Frontal cortex (tissue), 3 donors: ENCODE measurements at regions not wholly inside any gene's neighbourhood (a gene's known extent, or its start where the extent isn't known, plus 50 kb on each side); places are given as distances from the start of the nearest gene placed in this dataset.
A peak's percentile ranks its signal among the peaks of the same experiment; 100 is the strongest.
"Not testable (repeated sequence)": the region's sequence is repeated elsewhere in the genome, so short reads cannot be mapped to it uniquely, and the experiment has no call there.

Source experiments
- DNase-seq, 2 donors: peaks; one replicate each; pipeline ENCODE4 v3.0.0; 2012; ENCODE audit warnings: low spot score in 2 of 2
- FAIRE-seq: peaks from 2 replicates; lab custom pipeline; 2012; peaks lifted over from hg19 to GRCh38; lab: Jason Lieb, UNC
- donor health status: control.
- donor health status: control.
- donor health status: control.

DNA sequence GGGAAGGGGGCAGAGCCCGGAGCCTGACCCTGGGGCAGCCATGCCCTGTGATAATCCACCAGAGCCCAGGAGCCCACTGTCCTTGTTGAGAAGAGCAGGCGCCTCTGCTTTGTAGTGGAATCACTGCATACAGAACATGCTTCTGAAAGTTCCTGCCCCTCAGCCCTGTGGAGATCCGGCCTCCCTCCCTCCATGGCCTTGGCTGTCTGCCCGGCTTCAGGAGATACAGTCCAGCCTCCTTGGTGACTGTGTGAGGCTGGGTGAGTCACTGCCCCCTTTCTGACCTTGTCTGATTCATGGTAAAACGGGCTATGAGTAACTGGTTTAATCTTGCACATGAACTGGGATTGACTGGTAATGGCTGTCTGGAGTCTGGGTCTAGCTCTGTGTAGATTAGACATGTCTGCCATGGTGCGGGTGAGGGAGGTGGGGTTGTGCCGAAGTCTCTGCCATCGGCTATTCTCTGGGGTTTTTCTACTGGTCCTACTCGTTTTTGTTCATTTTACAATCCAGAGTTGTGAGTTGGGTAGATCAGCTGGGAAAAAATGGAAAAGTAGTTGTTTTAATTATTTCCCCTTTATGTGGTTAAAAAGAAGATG lies 141.2 kb downstream of the NPIPB11 start:
- not testable (repeated sequence) for FAIRE-seq
- DNase-seq, result peak in 1 of 2 donors; percentile 43

DNA sequence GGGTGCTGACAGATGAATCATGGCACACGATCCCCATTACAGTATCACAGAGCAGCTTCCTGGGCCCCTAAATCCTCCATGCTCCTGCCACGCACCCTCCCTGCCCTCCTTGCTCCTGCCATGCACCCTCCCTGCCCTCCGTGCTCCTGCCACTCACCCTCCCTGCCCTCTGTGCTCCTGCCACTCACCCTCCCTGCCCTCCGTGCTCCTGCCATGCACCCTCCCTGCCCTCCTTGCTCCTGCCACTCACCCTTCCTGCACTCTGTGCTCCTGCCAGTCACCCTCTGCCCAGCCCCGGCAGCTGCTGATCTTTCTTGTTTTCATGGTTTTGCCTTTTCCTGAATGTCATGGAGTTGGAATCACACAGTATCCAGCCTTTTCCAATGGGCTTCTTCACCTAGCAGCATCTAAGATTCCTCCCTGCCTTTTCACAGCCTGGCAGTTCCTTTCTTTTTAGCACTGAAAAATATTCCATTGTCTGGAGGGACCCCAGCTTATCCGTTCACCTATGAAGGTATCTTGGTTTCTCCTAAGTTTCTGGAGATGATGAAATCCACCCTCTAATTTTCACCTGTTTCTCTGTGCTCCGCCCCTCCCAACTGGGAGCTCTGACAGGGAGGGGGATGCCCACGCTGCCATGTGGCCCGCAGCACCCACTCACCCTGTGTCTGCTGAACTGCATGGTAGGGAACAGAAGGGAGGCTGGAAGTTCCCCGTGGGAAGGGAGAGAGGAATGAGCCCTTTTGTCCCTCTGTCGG lies 142.3 kb downstream of the NPIPB11 start:
- not testable (repeated sequence) for DNase-seq, FAIRE-seq

DNA sequence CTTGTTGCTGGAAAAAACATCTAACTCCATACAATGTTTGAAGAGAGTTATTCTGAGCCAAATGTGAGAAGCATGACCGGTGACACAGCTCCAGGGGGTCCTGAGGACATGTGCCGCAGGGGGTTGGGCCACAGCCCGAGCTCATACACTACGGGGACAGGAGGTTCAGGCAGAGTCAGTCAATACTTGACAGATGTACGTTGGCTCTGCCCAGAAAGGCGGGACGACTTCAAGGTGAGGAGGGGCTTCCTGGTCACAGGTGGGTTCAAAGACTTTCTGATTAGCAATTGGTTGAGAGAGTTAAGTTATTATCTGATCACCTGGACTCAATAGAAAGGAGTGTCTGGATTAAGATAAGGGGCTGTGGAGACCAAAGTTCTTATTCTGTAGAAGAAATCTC lies 143.8 kb downstream of the NPIPB11 start:
- not testable (repeated sequence) for FAIRE-seq, DNase-seq

DNA sequence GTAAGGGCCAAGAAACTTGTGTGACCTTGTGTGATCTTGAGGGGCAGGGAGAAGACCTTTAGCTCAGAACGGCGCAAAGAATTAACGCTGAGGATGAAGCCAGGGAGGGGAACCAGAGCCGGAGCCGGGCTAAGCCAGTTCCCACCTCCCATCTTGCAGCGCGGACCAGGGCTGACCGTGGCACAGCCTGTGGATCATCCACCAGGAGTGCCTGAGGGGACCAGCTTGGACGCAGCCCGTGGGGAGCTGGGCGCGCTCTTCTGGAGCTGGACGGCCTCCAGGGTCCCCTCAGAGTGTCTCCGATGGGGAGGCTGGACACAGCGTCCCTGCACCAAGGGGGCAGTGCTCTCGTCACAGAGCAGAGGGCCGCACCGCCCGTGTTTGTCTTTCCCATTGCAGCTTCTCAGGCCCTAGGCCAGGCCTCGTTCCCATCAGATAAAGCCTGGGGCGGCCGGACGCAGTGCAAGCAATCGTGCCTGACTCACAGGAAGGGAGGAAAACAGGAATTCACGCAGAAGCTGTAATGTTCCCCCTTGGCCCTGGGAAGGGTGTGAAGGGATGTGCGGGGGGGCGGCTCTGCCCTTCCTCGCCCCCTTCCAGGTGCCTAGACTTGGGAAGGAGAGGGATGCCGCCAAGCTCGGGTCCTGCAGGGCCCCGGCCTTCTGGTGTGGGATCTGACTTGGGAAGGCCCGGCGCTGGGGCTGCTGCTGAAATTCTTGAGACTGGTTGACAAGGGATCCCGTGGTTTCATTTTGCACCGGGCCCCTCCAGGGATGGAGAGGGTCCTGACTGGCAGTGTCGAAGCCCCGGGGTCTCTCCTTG lies 144.9 kb downstream of the NPIPB11 start:
- not testable (repeated sequence) for FAIRE-seq, DNase-seq

DNA sequence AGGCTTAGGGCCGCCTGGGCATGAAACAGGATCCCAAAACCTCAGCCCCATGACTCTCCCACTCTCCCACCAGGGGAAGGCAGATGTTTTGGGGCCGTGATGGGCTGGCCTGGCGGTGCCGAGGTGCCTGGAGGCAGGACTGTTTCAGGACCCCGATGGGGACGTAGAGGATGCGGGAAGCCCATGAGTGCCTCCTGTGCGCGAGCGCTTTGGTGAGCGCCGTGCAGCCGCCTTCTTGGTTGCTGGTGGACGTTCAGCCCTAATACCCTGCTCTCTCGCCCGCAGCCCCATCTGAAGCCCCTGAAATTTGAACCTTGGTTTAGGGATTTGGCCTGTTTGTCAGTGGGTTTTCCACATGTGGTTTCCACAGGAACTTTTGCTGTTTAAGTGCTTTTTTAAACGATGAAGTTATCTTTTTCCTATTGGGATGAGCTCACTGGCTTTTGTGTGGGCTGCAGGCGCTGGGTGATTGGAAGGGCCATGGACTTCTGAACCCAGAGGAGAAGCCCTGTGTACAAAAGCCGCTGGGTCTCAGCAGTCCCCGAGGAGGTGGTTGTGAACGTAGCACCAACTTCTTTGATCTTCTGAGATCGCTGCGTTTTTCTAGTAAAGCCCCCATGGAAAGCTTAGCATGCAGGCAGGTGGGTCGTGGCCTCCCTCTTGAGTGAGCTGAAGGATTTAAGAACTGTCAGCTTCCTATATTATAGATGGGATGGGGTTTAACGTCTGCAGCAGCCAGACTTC lies 145.7 kb downstream of the NPIPB11 start:
- FAIRE-seq, DNase-seq: not testable (repeated sequence)

DNA sequence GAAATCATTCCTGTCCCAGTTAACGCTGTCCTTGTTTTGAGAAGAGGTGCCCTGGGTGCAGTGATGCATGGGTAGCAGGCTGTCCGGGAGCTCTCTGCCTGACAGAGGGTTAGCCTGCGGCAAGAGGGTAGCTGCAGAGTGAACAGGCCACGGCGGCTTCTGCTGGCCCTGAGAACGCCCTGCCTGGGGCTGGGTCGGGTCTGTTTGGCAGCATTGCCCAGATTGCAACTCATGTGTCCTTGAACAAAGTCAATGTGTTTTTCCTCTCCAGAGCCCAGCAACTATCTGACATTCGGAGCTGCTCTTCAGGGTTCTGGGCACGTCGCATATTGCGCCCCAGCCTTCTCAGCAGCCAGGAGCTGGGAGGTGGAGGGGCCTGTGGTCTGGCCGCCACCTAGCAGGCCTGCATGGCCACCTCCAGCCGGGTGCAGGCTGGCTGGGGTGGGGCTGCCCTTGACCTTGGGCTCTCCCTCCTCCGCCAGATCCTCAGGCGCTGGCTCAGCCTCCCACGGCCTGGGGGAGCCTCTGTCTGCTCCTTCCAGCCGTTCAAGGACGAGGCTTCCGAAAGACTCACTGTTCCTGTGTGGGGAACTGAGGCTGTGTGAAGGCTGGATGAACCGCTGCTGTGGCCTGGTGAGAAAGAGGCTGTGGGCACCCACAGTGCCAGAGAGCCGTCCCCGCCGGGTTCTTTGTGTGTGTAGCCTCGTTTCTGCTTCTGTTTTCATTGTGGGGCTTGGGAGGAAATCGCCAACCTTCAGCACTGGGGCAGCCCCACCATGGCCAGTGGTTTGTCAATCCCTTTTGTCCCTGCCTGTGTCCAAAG lies 146.7 kb downstream of the NPIPB11 start:
- not testable (repeated sequence) for DNase-seq, FAIRE-seq

DNA sequence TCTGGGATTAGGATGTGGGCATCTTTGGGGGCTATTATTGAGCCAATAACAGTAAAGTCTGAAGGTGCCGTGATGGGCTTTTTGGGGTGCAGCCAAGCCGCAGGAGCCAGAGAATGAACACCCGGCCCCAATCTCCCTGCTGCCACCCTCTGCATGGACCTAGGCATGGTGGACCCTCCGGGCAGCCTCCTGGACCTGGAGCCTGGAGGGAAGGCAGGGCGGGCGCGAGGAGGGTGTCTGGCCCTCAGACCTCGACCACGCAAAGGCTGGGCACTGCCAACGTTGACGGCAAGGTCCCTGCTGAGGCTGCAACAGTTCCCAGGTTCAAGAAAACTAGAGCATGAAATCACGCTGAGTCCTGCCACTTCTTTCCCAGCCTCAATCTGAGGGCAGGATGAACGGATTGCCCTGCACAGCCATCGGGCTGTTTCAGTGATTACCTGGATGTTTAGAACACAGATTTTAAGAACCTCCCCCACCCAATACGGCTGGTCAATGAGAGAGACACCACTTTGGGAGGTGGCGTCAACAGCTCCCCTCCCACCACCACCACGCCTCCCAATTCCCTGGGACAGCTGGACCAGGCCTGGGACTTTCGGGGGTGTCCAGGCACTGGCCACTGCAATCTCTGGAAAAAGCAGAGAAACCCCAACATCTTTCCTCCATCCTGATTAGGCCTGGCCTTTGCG lies 147.4 kb downstream of the NPIPB11 start:
- FAIRE-seq, DNase-seq: not testable (repeated sequence)

DNA sequence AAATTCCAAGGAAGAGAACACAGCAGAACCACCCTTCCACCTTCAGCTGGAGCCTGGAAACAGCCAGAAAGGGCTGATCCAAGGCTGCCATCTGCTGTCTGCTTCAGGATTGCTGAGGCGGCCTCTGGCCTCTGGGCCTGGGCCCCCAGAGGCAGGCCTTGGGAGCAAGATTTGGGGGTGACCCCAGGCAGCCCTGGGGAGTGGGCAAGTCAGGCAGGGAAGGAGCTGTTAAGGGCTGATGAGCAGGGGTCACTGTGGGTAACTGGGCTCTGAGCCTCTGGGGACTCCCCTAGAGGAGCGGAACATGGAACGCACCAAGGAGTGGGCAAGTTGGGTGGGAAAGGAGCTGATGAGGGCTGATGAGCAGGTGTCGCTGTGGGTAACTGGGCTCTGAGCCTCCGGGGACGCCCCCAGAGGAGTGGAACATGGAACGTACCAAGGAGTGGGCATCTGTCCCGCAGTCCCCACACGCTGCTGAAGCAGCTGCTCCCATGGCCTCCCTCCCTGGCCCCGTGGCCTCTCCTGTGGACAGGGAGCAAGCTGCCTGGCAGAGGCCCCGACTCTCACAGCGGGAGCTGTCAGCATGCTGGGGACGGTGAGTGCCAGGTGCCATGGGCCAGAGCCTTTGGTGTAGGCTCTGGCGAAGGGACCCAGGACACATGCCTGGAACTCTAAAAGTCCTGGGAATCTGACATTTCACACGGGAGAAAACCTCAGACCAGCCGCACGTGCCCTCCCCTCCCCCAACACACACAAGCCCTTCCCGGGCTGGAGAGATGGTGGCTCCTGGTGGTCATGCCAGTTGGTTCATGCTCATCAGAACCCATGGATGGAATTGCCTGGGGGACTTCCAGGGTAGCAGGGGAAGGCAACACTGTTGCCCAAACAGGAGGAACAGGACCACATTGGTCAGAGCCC lies 148.8 kb downstream of the NPIPB11 start:
- not testable (repeated sequence) for FAIRE-seq, DNase-seq

DNA sequence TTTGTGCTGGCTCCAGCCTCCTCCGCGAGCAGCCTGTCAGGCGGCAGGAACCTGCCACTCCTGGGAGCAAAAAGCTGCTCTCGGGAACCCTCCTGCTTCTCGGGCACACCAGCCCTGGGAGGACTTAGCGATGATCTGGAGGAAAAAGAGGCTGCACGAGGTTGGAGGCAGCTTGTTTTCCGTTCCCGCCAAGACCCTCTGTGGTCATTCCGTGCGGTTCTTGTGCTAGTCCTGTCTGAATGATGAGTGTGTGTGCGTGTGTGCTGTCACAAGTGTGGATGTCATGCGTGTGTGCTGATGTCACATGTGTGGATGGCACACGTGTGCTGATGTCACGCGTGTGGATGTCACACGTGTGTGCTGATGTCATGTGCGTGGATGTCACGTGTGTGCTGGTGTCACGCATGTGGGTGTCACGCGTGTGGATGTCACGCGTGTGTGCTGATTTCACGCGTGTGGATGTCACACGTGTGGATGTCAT lies 150.0 kb downstream of the NPIPB11 start:
- DNase-seq, result no peak
- no peak for FAIRE-seq

DNA sequence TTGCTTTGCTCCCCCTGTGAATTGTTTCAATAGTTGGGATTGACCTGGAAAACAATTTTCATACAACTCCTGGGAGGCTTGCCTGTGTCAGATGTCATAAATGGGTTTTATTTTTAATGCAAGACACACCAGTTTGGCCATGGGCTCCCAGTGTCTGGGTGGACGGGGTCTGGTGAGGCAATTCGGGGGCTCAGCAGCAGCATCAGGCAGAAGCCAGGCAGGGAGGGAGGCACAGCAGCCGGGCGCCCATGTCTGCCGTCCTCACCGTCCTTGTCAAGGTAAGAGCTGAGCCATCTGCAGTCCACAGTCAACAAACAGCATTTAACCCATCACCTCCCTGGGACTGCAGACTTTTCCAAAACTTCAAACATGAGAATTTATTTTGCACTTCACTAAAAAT lies 150.6 kb downstream of the NPIPB11 start:
- not testable (repeated sequence) for FAIRE-seq, DNase-seq

DNA sequence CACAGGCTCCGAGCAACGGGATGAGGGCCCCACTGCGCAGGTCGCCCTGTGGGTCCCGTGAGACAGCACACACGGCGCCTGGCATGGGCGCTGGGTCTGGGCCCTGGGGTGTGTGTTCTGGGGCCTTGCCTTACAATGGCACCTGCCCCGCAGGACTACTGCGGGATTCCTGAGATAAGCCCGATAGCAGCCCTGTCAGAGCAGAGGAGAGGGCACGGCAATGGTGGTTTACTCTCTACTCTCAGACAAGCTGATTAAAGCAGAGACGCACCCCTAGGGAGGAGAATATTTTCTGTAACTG lies 151.1 kb downstream of the NPIPB11 start:
- FAIRE-seq, DNase-seq: not testable (repeated sequence)

DNA sequence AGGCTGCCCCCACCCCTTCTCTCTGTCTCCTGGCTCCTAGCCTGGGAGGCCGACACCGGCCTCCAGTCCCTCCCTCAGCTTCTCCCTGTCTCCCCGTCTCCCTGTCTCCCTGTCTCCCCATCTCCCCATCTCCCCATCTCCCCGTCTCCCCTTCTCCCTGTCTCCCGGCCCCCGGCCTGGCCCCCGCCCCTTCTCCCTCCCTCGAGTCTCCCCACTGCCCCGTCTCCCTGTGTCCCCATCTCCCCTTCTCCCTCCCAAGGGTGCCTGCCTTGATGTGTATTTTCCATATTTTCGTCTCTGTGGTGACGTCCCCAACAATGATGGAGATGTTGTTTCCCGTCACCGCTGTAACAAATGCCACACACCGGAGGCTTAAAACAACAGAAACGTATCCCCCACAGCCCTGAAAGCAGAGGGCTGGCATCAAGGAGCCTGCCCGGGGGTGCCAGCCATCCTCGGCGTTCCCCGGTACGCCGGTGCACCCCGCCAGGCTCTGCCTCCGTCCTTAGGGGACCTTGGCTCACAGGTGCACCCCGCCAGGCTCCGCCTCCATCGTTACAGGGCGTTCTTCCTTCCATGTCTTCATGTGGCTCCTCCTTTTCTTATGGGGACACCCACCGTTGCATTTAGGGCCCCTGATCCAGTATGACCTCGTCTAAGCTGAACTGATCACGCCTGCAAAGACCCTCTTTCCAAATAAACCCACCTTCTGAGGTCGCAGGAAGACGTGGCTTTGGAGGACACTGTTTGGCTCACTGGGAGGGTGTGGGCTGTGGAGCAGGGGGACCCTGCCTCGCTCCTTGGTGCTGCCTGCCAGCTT lies 151.6 kb downstream of the NPIPB11 start:
- FAIRE-seq, result no peak
- DNase-seq, result no peak

DNA sequence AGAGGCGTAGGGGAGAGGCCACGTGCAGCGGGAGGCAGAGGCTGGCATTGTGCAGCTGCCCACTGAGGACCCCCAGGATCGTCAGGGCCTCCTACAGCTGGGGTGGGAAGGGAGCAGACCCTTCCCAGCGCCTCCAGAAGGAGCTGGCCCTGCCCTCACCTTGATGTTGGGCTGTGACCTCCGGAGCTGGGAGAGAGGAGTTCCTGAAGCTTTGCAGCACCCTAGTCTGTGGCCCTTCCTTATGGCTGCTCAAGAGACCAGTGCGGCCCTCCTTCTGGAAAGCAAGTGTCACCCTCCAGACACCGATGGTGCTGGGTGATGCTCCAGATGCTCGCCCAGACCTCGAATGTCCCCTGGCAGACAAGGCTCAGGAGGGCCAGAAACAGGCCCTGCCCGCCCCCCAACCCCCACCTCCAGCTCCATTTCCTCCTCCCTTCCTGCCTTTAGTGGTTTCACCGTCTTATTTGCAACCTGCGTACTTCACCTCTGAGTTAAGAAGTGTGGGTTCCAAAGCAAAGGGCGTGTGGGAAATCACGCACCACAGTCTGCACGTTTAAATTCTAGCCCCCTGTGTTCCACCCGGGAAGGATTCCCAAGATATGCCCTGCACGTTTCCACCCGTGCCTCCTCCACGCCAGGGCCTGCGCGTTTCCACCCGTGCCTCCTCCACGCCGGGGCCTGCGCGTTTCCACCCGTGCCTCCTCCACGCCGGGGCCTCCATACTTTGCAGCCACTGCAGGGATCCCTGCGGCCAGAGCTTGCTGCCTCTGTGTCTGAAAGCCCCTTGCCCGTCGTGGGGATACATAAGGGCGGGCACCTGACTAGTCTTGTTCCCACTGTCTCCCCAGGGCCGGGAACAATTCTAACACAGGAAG lies 152.6 kb downstream of the NPIPB11 start:
- DNase-seq, FAIRE-seq: not testable (repeated sequence)

DNA sequence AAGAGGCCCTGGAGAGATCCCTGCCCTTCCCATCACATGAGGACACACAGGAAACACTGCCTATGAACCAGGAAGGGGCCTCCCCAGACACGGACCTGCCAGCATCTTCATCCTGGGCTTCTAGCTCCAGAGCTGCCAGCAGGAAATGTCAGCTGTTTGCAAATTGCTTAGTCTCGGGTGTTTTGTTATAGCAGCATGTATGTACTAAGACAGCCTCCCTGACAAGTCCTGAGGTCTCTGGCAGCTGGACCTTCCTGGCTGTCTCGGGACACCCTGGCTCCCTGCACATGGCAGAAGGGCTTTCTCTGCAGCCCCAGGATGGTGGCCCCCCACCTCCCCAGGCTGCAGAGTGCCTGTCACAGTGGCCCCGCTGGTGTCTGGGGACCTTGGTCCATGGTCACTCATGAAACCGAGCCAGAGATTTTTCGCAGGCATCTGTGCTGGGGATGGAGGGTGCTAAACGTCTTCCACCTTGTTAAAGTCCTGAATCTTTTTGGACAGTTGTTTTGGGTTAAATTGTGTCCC lies 153.4 kb downstream of the NPIPB11 start:
- not testable (repeated sequence) for DNase-seq, FAIRE-seq

DNA sequence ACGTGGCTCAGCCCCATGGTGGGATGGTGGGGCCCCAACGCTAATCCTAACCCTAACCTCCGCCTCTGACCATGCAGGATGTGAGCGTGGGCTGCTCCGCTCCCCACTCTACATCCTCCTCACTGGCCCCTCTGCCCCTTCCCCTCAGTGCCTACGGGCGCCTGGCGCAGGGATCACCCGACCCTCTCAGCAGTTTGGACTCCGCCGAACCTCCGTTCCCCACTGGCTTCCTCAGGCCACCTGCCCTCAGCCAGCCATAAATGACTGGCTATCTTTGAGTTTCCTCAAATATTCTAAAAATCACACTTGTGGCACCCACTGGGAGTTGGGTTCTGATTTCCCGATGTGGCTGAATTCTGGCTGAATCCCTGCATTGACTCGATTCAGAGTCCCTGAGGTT lies 154.2 kb downstream of the NPIPB11 start:
- not testable (repeated sequence) for FAIRE-seq, DNase-seq
